Ascending aorta (tissue), 2 donors: ENCODE measurements at regions not wholly inside any gene's neighbourhood (a gene's known extent, or its start where the extent isn't known, plus 50 kb on each side); places are given as distances from the start of the nearest gene placed in this dataset.

Source experiments
- DNase-seq, 2 donors: peaks; one replicate each; pipeline ENCODE4 v3.0.0-alpha.2; 2019; ENCODE audit warnings: low spot score in 2 of 2
- H3K27ac ChIP-seq, 2 donors: fragments of 200-600 bp; sonication (generic); one replicate each; pipeline ENCODE4 v1.5.1; 2016 to 2017; ENCODE audit warnings: mild to moderate bottlenecking in 1 of 2
- H3K27me3 ChIP-seq: fragments of 200-600 bp; sonication (generic); one replicate; pipeline ENCODE4 v1.5.1; 2017
- H3K36me3 ChIP-seq, 2 donors: fragments of 200-600 bp; sonication (generic); one replicate each; pipeline ENCODE4 v1.5.1; 2016
- H3K4me1 ChIP-seq, 2 donors: fragments of 200-600 bp; sonication (generic); one replicate each; pipeline ENCODE4 v1.5.1; 2016 to 2017; ENCODE audit warnings: mild to moderate bottlenecking in 1 of 2
- H3K4me3 ChIP-seq, 2 donors: fragments of 200-600 bp; sonication (generic); one replicate each; pipeline ENCODE4 v1.5.1; 2016 to 2017; ENCODE audit warnings: mild to moderate bottlenecking in 1 of 2
- H3K9me3 ChIP-seq, 2 donors: fragments of 200-600 bp; sonication (generic); one replicate each; pipeline ENCODE4 v1.5.1; 2016
- intact Hi-C: fragments of 100-400 bp; cut with DNase I; formaldehyde crosslinking; loops from one replicate; pipeline ENCODE4 v1.15.1; 2023
- TF ChIP-seq, protein P1 (sequence below), 3 experiments: fragments of 200-600 bp in 2 of 3; fragments of 450-650 bp in 1 of 3; sonication (generic) in 2 of 3; IDR thresholded peaks; one replicate each; pipeline ENCODE4 v1.5.1; 2016 to 2019; ENCODE audit warnings: antibody characterized with exemption in 3 of 3, mild to moderate bottlenecking in 1 of 3, moderate library complexity in 1 of 3

DNA sequence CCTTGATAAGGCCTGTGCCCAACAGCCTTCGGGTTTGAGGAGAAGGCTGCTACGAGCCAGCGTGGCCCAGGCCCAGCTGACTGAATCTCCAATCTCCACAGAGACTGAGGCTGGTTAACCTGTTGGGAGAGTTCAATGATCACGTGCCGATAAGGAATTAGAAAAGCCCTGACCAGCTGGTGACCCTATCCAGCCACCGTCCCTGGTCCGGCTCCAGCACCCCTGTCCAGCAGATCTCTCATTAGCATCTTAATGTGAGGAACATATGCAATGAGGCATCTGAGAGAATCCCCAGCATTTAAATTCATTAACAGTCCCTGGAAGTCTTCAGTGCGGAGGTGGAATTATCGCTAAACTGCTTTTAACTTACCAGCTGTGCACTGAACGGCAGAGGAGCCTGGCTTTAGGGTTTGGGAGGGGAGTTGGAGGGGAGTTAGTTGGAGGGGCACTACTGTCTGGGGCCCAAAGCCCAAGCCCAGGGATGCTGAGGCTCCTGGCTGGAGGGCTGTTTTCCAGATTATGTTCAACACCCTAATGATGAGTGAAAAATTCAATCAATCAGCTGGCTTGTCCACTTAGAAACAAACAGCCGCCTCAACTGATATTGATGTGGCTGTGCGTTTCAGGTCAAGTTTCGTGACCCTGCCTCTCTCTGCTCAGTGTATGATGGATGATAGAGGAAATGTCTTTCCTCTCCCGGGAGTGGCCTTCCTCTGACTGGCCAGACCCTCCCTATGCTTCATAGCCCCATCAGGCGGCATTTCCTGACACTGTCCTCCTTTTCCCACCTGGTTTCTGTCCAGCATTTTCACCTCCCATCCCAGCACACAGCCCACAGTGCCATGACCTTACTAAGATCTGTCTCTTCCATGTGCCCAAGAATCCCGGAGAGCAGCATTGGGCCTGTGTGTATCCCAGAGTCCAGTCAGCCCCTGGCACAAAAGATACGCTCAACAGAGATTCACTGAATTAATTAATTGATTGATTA is 184.5 kb downstream of the CCT6B start:
- Histone ChIP-seq H3K4me1 (no peaks in the 10 kb centered on the region), H3K4me3 (no peak overlapping the region), H3K36me3 (no peaks in the 10 kb centered on the region), H3K27ac (no peak overlapping the region), H3K27me3 (no peaks in the 10 kb centered on the region), H3K9me3 (no peaks in the 10 kb centered on the region)
- no peak for DNase-seq
- intact Hi-C loops = no loop called here
- TF ChIP-seq, protein P1, sequence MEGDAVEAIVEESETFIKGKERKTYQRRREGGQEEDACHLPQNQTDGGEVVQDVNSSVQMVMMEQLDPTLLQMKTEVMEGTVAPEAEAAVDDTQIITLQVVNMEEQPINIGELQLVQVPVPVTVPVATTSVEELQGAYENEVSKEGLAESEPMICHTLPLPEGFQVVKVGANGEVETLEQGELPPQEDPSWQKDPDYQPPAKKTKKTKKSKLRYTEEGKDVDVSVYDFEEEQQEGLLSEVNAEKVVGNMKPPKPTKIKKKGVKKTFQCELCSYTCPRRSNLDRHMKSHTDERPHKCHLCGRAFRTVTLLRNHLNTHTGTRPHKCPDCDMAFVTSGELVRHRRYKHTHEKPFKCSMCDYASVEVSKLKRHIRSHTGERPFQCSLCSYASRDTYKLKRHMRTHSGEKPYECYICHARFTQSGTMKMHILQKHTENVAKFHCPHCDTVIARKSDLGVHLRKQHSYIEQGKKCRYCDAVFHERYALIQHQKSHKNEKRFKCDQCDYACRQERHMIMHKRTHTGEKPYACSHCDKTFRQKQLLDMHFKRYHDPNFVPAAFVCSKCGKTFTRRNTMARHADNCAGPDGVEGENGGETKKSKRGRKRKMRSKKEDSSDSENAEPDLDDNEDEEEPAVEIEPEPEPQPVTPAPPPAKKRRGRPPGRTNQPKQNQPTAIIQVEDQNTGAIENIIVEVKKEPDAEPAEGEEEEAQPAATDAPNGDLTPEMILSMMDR (IDR thresholded peaks at IDR 0.05) = no peak

DNA sequence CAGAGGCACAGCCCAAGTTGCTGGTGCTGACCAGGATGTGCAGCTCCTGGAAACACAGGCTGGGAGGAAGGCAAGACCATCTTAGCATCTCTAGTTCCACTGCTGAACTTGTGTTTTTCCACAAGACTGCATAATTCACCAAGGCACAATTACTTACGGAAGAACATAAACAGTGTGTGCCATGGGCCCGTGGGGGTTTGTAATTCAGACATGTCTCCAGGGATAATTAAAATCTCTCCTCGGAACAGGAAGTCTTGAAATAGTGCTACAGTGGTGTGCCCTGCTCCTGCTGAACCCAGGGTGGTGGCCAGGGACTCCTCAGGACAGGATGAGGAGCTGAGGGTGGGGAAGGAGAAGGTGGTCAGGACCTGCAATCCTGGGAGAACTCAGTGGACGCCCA is 188.2 kb downstream of the CCT6B start:
- H3K4me1 ChIP-seq = no peaks in the 10 kb centered on the region
- TF ChIP-seq, protein P1 (IDR thresholded peaks at IDR 0.05) = no peak
- no peak overlapping the region for H3K27ac ChIP-seq
- H3K36me3 ChIP-seq = no peaks in the 10 kb centered on the region
- no peak for DNase-seq
- H3K27me3 ChIP-seq = no peaks in the 10 kb centered on the region
- intact Hi-C loops = no loop called here
- H3K9me3 ChIP-seq = no peaks in the 10 kb centered on the region
- no peak overlapping the region for H3K4me3 ChIP-seq

DNA sequence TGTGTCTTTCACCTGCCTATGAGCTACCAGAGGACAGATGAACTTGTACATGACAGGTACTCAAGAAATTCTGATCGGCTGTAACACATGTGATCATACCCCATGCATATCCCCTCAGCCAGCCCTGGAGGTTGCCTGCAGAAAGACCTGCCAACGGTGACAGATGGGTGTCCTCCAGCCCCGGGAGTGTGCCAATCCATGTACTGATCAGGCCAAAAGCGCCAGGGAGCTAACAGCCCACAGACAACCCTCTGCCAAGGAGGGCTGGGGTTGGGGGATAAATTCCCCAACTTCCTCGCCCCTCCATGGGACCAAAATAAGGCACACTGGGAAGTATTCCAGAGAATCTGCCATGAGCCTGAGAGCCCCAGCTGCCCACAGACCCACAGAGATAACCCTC is 189.4 kb downstream of the CCT6B start:
- no peak overlapping the region for H3K27ac ChIP-seq
- no peak overlapping the region for H3K4me3 ChIP-seq
- H3K4me1 ChIP-seq = no peaks in the 10 kb centered on the region
- no peaks in the 10 kb centered on the region for H3K27me3 ChIP-seq
- H3K36me3 ChIP-seq = no peaks in the 10 kb centered on the region
- TF ChIP-seq, protein P1 (IDR thresholded peaks at IDR 0.05) = no peak
- intact Hi-C loops = no loop called here
- no peaks in the 10 kb centered on the region for H3K9me3 ChIP-seq
- no peak for DNase-seq

DNA sequence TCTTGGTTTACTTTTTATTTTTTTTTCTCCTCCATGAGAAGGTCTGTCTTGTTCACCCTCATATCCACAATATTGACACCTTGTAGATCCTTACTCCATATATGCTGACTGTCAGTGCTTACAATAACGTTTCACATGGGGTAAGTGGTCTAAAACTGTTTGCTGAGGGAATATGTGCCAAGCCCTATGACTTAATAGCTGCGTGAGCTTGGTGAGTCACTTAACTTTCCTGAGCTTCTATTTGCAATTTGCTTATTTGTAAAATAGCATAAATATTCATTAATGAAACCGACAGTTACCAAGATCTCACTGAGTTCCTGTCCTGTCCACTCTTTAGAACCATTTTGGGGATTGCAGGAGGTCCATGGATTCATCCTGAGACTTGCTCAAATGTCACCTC is 190.7 kb downstream of the CCT6B start:
- no peaks in the 10 kb centered on the region for H3K9me3 ChIP-seq
- TF ChIP-seq, protein P1 (IDR thresholded peaks at IDR 0.05) = no peak
- no peak for DNase-seq
- no peaks in the 10 kb centered on the region for H3K36me3 ChIP-seq
- intact Hi-C loops = no loop called here
- no peaks in the 10 kb centered on the region for H3K27me3 ChIP-seq
- H3K27ac ChIP-seq = no peak overlapping the region
- H3K4me3 ChIP-seq = no peak overlapping the region
- no peaks in the 10 kb centered on the region for H3K4me1 ChIP-seq

DNA sequence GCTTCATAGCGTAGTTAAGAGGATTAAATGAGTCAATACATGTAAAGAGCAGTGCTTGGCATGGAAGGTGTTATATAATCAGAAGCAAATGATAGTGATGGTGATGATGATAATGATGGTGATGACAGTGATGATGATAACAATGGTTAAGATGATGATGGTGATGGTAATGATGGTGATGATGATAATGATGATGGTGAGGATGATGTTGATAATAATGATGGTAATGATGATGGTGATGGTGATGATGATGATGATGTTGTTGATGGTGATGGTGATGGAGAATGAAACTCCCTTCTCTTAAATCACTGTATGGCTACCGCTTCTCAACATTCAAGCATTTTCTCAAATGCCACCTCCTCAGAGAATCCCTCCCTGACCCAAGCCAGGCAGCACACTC is 190.5 kb downstream of the TMEM132E start:
- H3K4me3 ChIP-seq = no peak overlapping the region
- no peaks in the 10 kb centered on the region for H3K36me3 ChIP-seq
- no peak overlapping the region for H3K27ac ChIP-seq
- H3K4me1 ChIP-seq = no peaks in the 10 kb centered on the region
- no peaks in the 10 kb centered on the region for H3K9me3 ChIP-seq
- DNase-seq = no peak
- intact Hi-C loops = no loop called here
- H3K27me3 ChIP-seq = no peaks in the 10 kb centered on the region
- TF ChIP-seq, protein P1 (IDR thresholded peaks at IDR 0.05) = no peak
